B cell (primary cell): ENCODE measurements at regions not wholly inside any gene's neighbourhood (a gene's known extent, or its start where the extent isn't known, plus 50 kb on each side); places are given as distances from the start of the nearest gene placed in this dataset.

Experiments used
- CTCF ChIP-seq: fragments of 200-600 bp; IDR thresholded peaks from one replicate; pipeline ENCODE4 v1.8.0; 2022; ENCODE audit warnings: antibody characterized with exemption, mild to moderate bottlenecking
- EZH2 ChIP-seq: IDR thresholded peaks from 2 replicates; pipeline ENCODE4 v1.6.1; 2012; ENCODE audit warnings: borderline replicate concordance, low read depth, mild to moderate bottlenecking, moderate library complexity, low read length; ENCODE audit not compliant: insufficient read depth, poor library complexity, severe bottlenecking

- TF ChIP-seq CTCF: no peak
- TF ChIP-seq EZH2: no peak
Observed at GRCh38 chr4:189414021-189414420, 526.7 kb upstream of the FRG1 start.
